Thyroid gland (tissue), 4 donors: ENCODE measurements at regions not wholly inside any gene's neighbourhood (a gene's known extent, or its start where the extent isn't known, plus 50 kb on each side); places are given as distances from the start of the nearest gene placed in this dataset.

Experiments
- DNase-seq, 2 donors: peaks; one replicate each; pipeline ENCODE4 v3.0.0-alpha.2; 2019
- H3K27ac ChIP-seq, 3 donors: fragments of 200-600 bp; sonication (generic); 1 replicate in 2 of 3; 2 replicates in 1 of 3; pipeline ENCODE4 v1.5.1; 2016 to 2019; ENCODE audit warnings: mild to moderate bottlenecking in 1 of 3, moderate library complexity in 1 of 3
- H3K27me3 ChIP-seq: fragments of 200-600 bp; sonication (generic); one replicate; pipeline ENCODE4 v1.5.1; 2019
- H3K36me3 ChIP-seq, 2 donors: fragments of 200-600 bp; sonication (generic); one replicate each; pipeline ENCODE4 v1.5.1; 2016 to 2019
- H3K4me1 ChIP-seq, 2 donors: fragments of 200-600 bp; sonication (generic); one replicate each; pipeline ENCODE4 v1.5.1; 2017 to 2019
- H3K4me3 ChIP-seq, 3 donors: fragments of 200-600 bp; sonication (generic); replicated peaks in 1 of 3; 1 replicate in 2 of 3; 2 replicates in 1 of 3; pipeline ENCODE4 v1.5.1; 2016; ENCODE audit warnings: mild to moderate bottlenecking in 1 of 3
- H3K9me3 ChIP-seq: fragments of 200-600 bp; sonication (generic); one replicate; pipeline ENCODE4 v1.5.1; 2017
- CTCF ChIP-seq, 6 experiments: fragments of 200-600 bp in 3 of 6; fragments of 450-650 bp in 3 of 6; sonication (generic) in 3 of 6; IDR thresholded peaks; one replicate each; pipeline ENCODE4 v1.5.1; 2016 to 2019; ENCODE audit warnings: antibody characterized with exemption in 6 of 6, mild to moderate bottlenecking in 2 of 6, inconsistent platforms in 1 of 6, moderate library complexity in 1 of 6
- POLR2A ChIP-seq, 2 donors: fragments of 450-650 bp; IDR thresholded peaks; one replicate each; pipeline ENCODE4 v1.6.1; 2017; ENCODE audit warnings: antibody characterized with exemption in 2 of 2, mild to moderate bottlenecking in 2 of 2, moderate library complexity in 1 of 2
- WGBS, 2 donors: methylation state at CpG; one replicate each; pipeline ENCODE4 v1.1.5; 2017; 5-methylcytosine and 5-hydroxymethylcytosine counted together
- intact Hi-C: fragments of 100-400 bp; cut with DNase I; formaldehyde crosslinking; loops from one replicate; pipeline ENCODE4 v1.15.1; 2023

GRCh38 chr14:36009643-36010042, 166.9 kb downstream of the PTCSC3 start:
- H3K36me3 ChIP-seq: no peaks in the 10 kb centered on the region
- H3K27ac ChIP-seq: no peak overlapping the region
- DNase-seq: no peak
- no peak overlapping the region for H3K4me3 ChIP-seq
- no peaks in the 10 kb centered on the region for H3K9me3 ChIP-seq
- H3K4me1 ChIP-seq: peaks cover 0 to 8% of the 10 kb centered on the region in 2 donors
- TF ChIP-seq POLR2A (IDR thresholded peaks at IDR 0.05) (no peak), CTCF (IDR thresholded peaks at IDR 0.05) (no peak)
- 55 to 65% methylated on average over 1 of the region's 1 CpG for WGBS, 2 donors
- no peaks in the 10 kb centered on the region for H3K27me3 ChIP-seq
- intact Hi-C loops: no loop called here

DNA sequence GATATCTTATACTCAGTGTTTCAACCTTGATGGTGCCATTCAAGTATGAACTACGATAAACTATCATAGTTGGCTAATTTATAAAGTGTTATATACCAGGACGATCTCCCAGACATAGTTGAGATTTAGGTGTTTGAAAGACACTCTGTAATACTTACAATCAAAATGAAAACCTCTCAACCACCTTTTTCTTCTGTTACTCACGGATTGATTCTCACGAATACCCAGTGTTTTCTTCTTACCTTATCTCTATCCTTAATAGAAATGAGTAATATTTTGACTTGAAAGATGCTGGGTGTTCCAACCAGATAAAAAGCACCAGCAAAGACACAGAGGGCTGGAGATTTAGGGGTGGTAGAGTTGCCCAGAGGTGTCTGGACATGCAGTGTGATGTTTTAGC, 169.9 kb downstream of the PTCSC3 start:
- Histone ChIP-seq H3K36me3 (no peaks in the 10 kb centered on the region), H3K27me3 (no peaks in the 10 kb centered on the region), H3K9me3 (no peaks in the 10 kb centered on the region), H3K4me1 (peaks cover 0 to 8% of the 10 kb centered on the region in 2 donors), H3K4me3 (no peak overlapping the region), H3K27ac (no peak overlapping the region)
- intact Hi-C loops: no loop called here
- 88% methylated on average over 4 of the region's 4 CpGs for WGBS, 2 donors
- TF ChIP-seq POLR2A (IDR thresholded peaks at IDR 0.05) (no peak), CTCF (IDR thresholded peaks at IDR 0.05) (no peak)
- DNase-seq: no peak

DNA sequence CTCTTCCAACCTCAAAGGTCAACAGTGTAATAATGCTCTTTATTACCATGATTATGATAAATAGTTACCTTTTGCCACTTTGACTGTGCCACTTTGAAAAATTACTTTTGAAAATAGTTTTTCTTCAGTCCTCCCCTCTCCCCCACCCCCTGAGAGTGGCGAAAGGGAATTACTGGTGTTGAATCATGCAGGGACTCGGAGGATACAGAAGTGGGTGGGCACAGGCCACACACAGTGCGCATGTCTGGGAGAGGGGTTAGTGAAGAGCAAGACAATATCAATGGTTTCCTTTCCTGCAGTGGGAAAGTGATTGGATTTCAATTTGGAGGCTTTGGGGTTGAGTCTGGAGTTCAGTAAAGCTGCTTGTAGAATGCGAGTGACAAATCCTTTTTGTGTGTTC, 170.9 kb downstream of the PTCSC3 start:
- no peak for DNase-seq
- TF ChIP-seq POLR2A (IDR thresholded peaks at IDR 0.05) (no peak), CTCF (IDR thresholded peaks at IDR 0.05) (no peak)
- H3K4me1 ChIP-seq: peaks cover 0 to 8% of the 10 kb centered on the region in 2 donors
- H3K27ac ChIP-seq: no peak overlapping the region
- H3K4me3 ChIP-seq: no peak overlapping the region
- no peaks in the 10 kb centered on the region for H3K36me3 ChIP-seq
- H3K27me3 ChIP-seq: no peaks in the 10 kb centered on the region
- 78 to 89% methylated on average over 4 of the region's 4 CpGs for WGBS, 2 donors
- H3K9me3 ChIP-seq: no peaks in the 10 kb centered on the region
- intact Hi-C loops: no loop called here

GRCh38 chr14:36001936-36002335, 174.6 kb downstream of the PTCSC3 start:
- Histone ChIP-seq H3K9me3 (no peaks in the 10 kb centered on the region), H3K4me3 (no peak overlapping the region), H3K27me3 (no peaks in the 10 kb centered on the region), H3K27ac (no peak overlapping the region), H3K36me3 (no peaks in the 10 kb centered on the region), H3K4me1 (no peaks in the 10 kb centered on the region)
- no peak for DNase-seq
- WGBS, 2 donors: 81 to 87% methylated on average over 4 of the region's 4 CpGs
- intact Hi-C loops: no loop called here
- TF ChIP-seq POLR2A (IDR thresholded peaks at IDR 0.05): no peak
- no peak for TF ChIP-seq CTCF (IDR thresholded peaks at IDR 0.05)

GRCh38 chr14:35999294-35999693, 173.2 kb downstream of the BRMS1L start:
- no peaks in the 10 kb centered on the region for H3K36me3 ChIP-seq
- no peaks in the 10 kb centered on the region for H3K9me3 ChIP-seq
- DNase-seq: no peak
- intact Hi-C loops: no loop called here
- no peaks in the 10 kb centered on the region for H3K4me1 ChIP-seq
- no peak for TF ChIP-seq CTCF (IDR thresholded peaks at IDR 0.05)
- no peak for TF ChIP-seq POLR2A (IDR thresholded peaks at IDR 0.05)
- no peak overlapping the region for H3K27ac ChIP-seq
- no peak overlapping the region for H3K4me3 ChIP-seq
- H3K27me3 ChIP-seq: no peaks in the 10 kb centered on the region
- WGBS, 2 donors: 87 to 90% methylated on average over 5 of the region's 5 CpGs
